ENCODE measurements at regions not wholly inside any gene's neighbourhood (a gene's known extent, or its start where the extent isn't known, plus 50 kb on each side); places are given as distances from the start of the nearest gene placed in this dataset.

GRCh38 chr2:153152036-153152435, 326.5 kb downstream of the RPRM start:
- Histone ChIP-seq H3K27ac (no peak overlapping the region), H3K36me3 (no peaks in the 10 kb centered on the region), H3K9me3 (no peaks in the 10 kb centered on the region), H3K4me3 (no peak overlapping the region), H3K27me3 (no peaks in the 10 kb centered on the region), H3K4me1 (no peaks in the 10 kb centered on the region)
- 92 to 98% methylated on average over 2 of the region's 2 CpGs for WGBS, 2 donors
- DNase-seq (no peak), ATAC-seq (ENCODE audit: low FRiP score in 2 of 2) (no peak)
- no peak for TF ChIP-seq POLR2AphosphoS5 (IDR thresholded peaks at IDR 0.05)

GRCh38 chr2:153145470-153145978, 333.0 kb downstream of the RPRM start:
- ATAC-seq (ENCODE audit: low FRiP score in 2 of 2) (no peak), DNase-seq (no peak)
- Histone ChIP-seq H3K9me3 (no peaks in the 10 kb centered on the region), H3K4me1 (no peaks in the 10 kb centered on the region), H3K4me3 (no peak overlapping the region), H3K27ac (no peak overlapping the region), H3K27me3 (no peaks in the 10 kb centered on the region), H3K36me3 (no peaks in the 10 kb centered on the region)
- 76 to 79% methylated on average over 1 of the region's 1 CpG for WGBS, 2 donors
- TF ChIP-seq EP300 (IDR thresholded peaks at IDR 0.05) (no peak), CTCF (IDR thresholded peaks at IDR 0.05) (no peak), POLR2A (IDR thresholded peaks at IDR 0.05) (no peak), POLR2AphosphoS5 (IDR thresholded peaks at IDR 0.05) (no peak)

GRCh38 chr2:153143540-153143939, 335.0 kb downstream of the RPRM start:
- ATAC-seq (ENCODE audit: low FRiP score in 2 of 2): no peak
- H3K9me3 ChIP-seq: no peaks in the 10 kb centered on the region
- H3K27ac ChIP-seq: no peak overlapping the region
- DNase-seq: no peak
- no peak overlapping the region for H3K4me3 ChIP-seq
- H3K4me1 ChIP-seq: no peaks in the 10 kb centered on the region
- no peaks in the 10 kb centered on the region for H3K27me3 ChIP-seq
- no peak for TF ChIP-seq POLR2AphosphoS5 (IDR thresholded peaks at IDR 0.05)
- no peak for TF ChIP-seq POLR2A (IDR thresholded peaks at IDR 0.05)
- TF ChIP-seq CTCF (IDR thresholded peaks at IDR 0.05): no peak
- TF ChIP-seq EP300 (IDR thresholded peaks at IDR 0.05): no peak
- 29 to 49% methylated on average over 2 of the region's 2 CpGs for WGBS, 2 donors
- no peaks in the 10 kb centered on the region for H3K36me3 ChIP-seq

GRCh38 chr2:153140498-153140897, 338.1 kb downstream of the RPRM start:
- TF ChIP-seq EP300 (IDR thresholded peaks at IDR 0.05) (no peak), POLR2AphosphoS5 (IDR thresholded peaks at IDR 0.05) (no peak), POLR2A (IDR thresholded peaks at IDR 0.05) (no peak)
- no peaks in the 10 kb centered on the region for H3K27me3 ChIP-seq
- no peak overlapping the region for H3K4me3 ChIP-seq
- no peaks in the 10 kb centered on the region for H3K36me3 ChIP-seq
- DNase-seq: no peak
- no peaks in the 10 kb centered on the region for H3K9me3 ChIP-seq
- no peaks in the 10 kb centered on the region for H3K4me1 ChIP-seq
- no peak for ATAC-seq (ENCODE audit: low FRiP score in 2 of 2)
- no peak overlapping the region for H3K27ac ChIP-seq
- WGBS, 2 donors: 90 to 95% methylated on average over 1 of the region's 1 CpG

- TF ChIP-seq POLR2A (IDR thresholded peaks at IDR 0.05) (no peak), EP300 (IDR thresholded peaks at IDR 0.05) (no peak), POLR2AphosphoS5 (IDR thresholded peaks at IDR 0.05) (no peak), CTCF (IDR thresholded peaks at IDR 0.05) (no peak)
Observed at GRCh38 chr2:153138651-153139375, 339.7 kb downstream of the RPRM start.

GRCh38 chr2:153136216-153136615, 342.3 kb downstream of the RPRM start:
- Histone ChIP-seq H3K27me3 (no peaks in the 10 kb centered on the region), H3K27ac (no peak overlapping the region), H3K4me1 (no peaks in the 10 kb centered on the region), H3K36me3 (no peaks in the 10 kb centered on the region), H3K4me3 (no peak overlapping the region), H3K9me3 (no peaks in the 10 kb centered on the region)
- ATAC-seq (ENCODE audit: low FRiP score in 2 of 2) (no peak), DNase-seq (no peak)
- TF ChIP-seq POLR2AphosphoS5 (IDR thresholded peaks at IDR 0.05): no peak
- no peak for TF ChIP-seq CTCF (IDR thresholded peaks at IDR 0.05)
- TF ChIP-seq POLR2A (IDR thresholded peaks at IDR 0.05): no peak
- TF ChIP-seq EP300 (IDR thresholded peaks at IDR 0.05): no peak
- WGBS, 2 donors: 64 to 77% methylated on average over 2 of the region's 2 CpGs

More at GRCh38 chr2:153138651-153139375, 339.7 kb downstream of the RPRM start:
- ATAC-seq (ENCODE audit: low FRiP score in 2 of 2) (no peak), DNase-seq (no peak)
- Histone ChIP-seq H3K4me3 (no peak overlapping the region), H3K9me3 (no peaks in the 10 kb centered on the region), H3K4me1 (no peaks in the 10 kb centered on the region), H3K27ac (no peak overlapping the region), H3K27me3 (no peaks in the 10 kb centered on the region), H3K36me3 (no peaks in the 10 kb centered on the region)
- 85 to 91% methylated on average over 2 of the region's 2 CpGs for WGBS, 2 donors
